IMR-90 (cell line): ENCODE measurements at regions not wholly inside any gene's neighbourhood (a gene's known extent, or its start where the extent isn't known, plus 50 kb on each side); places are given as distances from the start of the nearest gene placed in this dataset.
A peak's percentile ranks its signal among the peaks of the same experiment; 100 is the strongest.

ENCODE experiments used
- ATAC-seq: fragments of 200-7000 bp; cut with Tn5 transposase; 2 replicates; pipeline ENCODE4 v1.9.1; 2020; ENCODE audit warnings: low read depth, mild to moderate bottlenecking, moderate library complexity
- BruUV-seq: library from RNA; stranded (reverse); fragments of 400-500 nt; replicated peaks from 2 replicates; lab custom pipeline; 2021; lab: Mats Ljungman, UMichigan
- CTCF ChIA-PET: fragments of 300-600 bp; formaldehyde crosslinking; extraction: SDS; loops from one replicate; lab custom pipeline; 2021; ENCODE audit warnings: antibody characterized with exemption; lab: Yijun Ruan, JAX
- POLR2A ChIA-PET: fragments of 300-600 bp; sonication (Branson Sonifier 250); formaldehyde crosslinking; loops from one replicate; lab custom pipeline; 2022; ENCODE audit warnings: antibody characterized with exemption; ENCODE audit not compliant: unreplicated experiment; lab: Charles Lee
- DNase-seq: peaks from one replicate; pipeline ENCODE4 v3.0.0; 2013
- H2AFZ ChIP-seq: replicated peaks from 2 replicates; pipeline ENCODE3; 2013; ENCODE audit warnings: low read length, mild to moderate bottlenecking; ENCODE audit not compliant: poor library complexity
- H2AK5ac ChIP-seq: 2 replicates; pipeline ENCODE4 v1.6.1; 2013; ENCODE audit warnings: low read depth, low read length, inconsistent platforms
- H2AK9ac ChIP-seq: replicated peaks from 2 replicates; pipeline ENCODE3; 2013; ENCODE audit warnings: mild to moderate bottlenecking, low read depth, low read length, moderate library complexity; ENCODE audit not compliant: poor library complexity
- H2BK120ac ChIP-seq: 2 replicates; pipeline ENCODE4 v1.6.1; 2013; ENCODE audit warnings: low read depth, low read length, inconsistent platforms
- H2BK15ac ChIP-seq: 3 replicates; pipeline ENCODE4 v1.6.1; 2013; ENCODE audit warnings: low read depth, low read length, inconsistent platforms
- H2BK20ac ChIP-seq: 2 replicates; pipeline ENCODE4 v1.6.1; 2013; ENCODE audit warnings: low read depth, mild to moderate bottlenecking, inconsistent platforms, low read length, moderate library complexity
- H2BK5ac ChIP-seq: 2 replicates; pipeline ENCODE4 v1.6.1; 2013; ENCODE audit warnings: mild to moderate bottlenecking, low read depth, low read length, inconsistent platforms; ENCODE audit not compliant: poor library complexity, severe bottlenecking
- H3K14ac ChIP-seq: replicated peaks from 2 replicates; pipeline ENCODE4 v1.6.1; 2013; ENCODE audit warnings: low read depth, low read length, inconsistent platforms
- H3K18ac ChIP-seq: 2 replicates; pipeline ENCODE4 v1.6.1; 2013; ENCODE audit warnings: low read depth, low read length, control low read depth
- H3K23ac ChIP-seq: 2 replicates; pipeline ENCODE4 v1.6.1; 2013; ENCODE audit warnings: low read depth, low read length, inconsistent platforms
- H3K27ac ChIP-seq: 2 replicates; pipeline ENCODE4 v1.5.1; 2013; ENCODE audit warnings: mild to moderate bottlenecking, control low read depth, low read length; ENCODE audit not compliant: insufficient read depth
- H3K27me3 ChIP-seq: 2 replicates; pipeline ENCODE4 v1.6.1; 2013; ENCODE audit warnings: low read length; ENCODE audit not compliant: control insufficient read depth, insufficient read depth
- H3K36me3 ChIP-seq: 2 replicates; pipeline ENCODE4 v1.6.1; 2013; ENCODE audit warnings: low read length, mixed read lengths; ENCODE audit not compliant: control insufficient read depth, insufficient read depth
- H3K4ac ChIP-seq: 2 replicates; pipeline ENCODE4 v1.6.1; 2013; ENCODE audit warnings: low read depth, low read length, inconsistent platforms
- H3K4me1 ChIP-seq: 2 replicates; pipeline ENCODE4 v1.6.1; 2013; ENCODE audit warnings: low read length, mixed read lengths; ENCODE audit not compliant: control insufficient read depth, insufficient read depth
- H3K4me2 ChIP-seq: 2 replicates; pipeline ENCODE4 v1.6.1; 2013; ENCODE audit warnings: low read depth, mild to moderate bottlenecking, control low read depth, low read length, moderate library complexity
- H3K4me3 ChIP-seq: 2 replicates; pipeline ENCODE4 v1.5.1; 2013; ENCODE audit warnings: low read depth, mild to moderate bottlenecking, control low read depth, low read length, moderate library complexity; ENCODE audit not compliant: insufficient read depth
- H3K56ac ChIP-seq: 2 replicates; pipeline ENCODE4 v1.6.1; 2013; ENCODE audit warnings: low read length, inconsistent platforms; ENCODE audit not compliant: insufficient read depth; ENCODE audit errors: extremely low read depth
- H3K79me1 ChIP-seq, 2 experiments: 2 replicates each; pipeline ENCODE4 v1.6.1; 2013; ENCODE audit warnings: low read length in 2 of 2, inconsistent platforms in 1 of 2, low read depth in 1 of 2
- H3K9ac ChIP-seq: 2 replicates; pipeline ENCODE4 v1.6.1; 2013; ENCODE audit warnings: low read depth, low read length, control low read depth
- H3K9me1 ChIP-seq: 2 replicates; pipeline ENCODE4 v1.6.1; 2013; ENCODE audit warnings: low read length, inconsistent platforms; ENCODE audit not compliant: insufficient read depth
- H3K9me3 ChIP-seq: 2 replicates; pipeline ENCODE4 v1.6.1; 2013; ENCODE audit warnings: low read length; ENCODE audit not compliant: control insufficient read depth, insufficient read depth
- H4K20me1 ChIP-seq: 2 replicates; pipeline ENCODE4 v1.6.1; 2013; ENCODE audit warnings: low read length, inconsistent platforms; ENCODE audit not compliant: insufficient read depth
- H4K5ac ChIP-seq: 2 replicates; pipeline ENCODE4 v1.6.1; 2013; ENCODE audit warnings: mild to moderate bottlenecking, low read depth, low read length, control low read depth
- H4K8ac ChIP-seq, 2 experiments: 2 replicates each; pipeline ENCODE4 v1.6.1; 2013; ENCODE audit warnings: low read depth in 2 of 2, low read length in 2 of 2, control low read depth in 1 of 2, inconsistent platforms in 1 of 2
- H4K91ac ChIP-seq: 2 replicates; pipeline ENCODE4 v1.6.1; 2013; ENCODE audit warnings: low read depth, low read length, inconsistent platforms; ENCODE audit not compliant: insufficient read depth
- BHLHE40 ChIP-seq: fragments of 150-350 bp; IDR thresholded peaks from 2 replicates; pipeline ENCODE4 v1.6.1; 2016; ENCODE audit warnings: mild to moderate bottlenecking, low read depth, low read length
- CEBPB ChIP-seq: IDR thresholded peaks from 2 replicates; pipeline ENCODE4 v1.6.1; 2012; ENCODE audit warnings: low read depth, low read length, improper control_type of control experiment
- CHD1 ChIP-seq: IDR thresholded peaks from 2 replicates; pipeline ENCODE4 v1.6.1; 2012; ENCODE audit warnings: low read depth, low read length, improper control_type of control experiment
- FOS ChIP-seq: fragments of 150-350 bp; IDR thresholded peaks from 2 replicates; pipeline ENCODE4 v1.6.1; 2016; ENCODE audit warnings: low read depth, low read length
- MAFK ChIP-seq: IDR thresholded peaks from 2 replicates; pipeline ENCODE4 v1.6.1; 2012; ENCODE audit warnings: low read depth, low read length, improper control_type of control experiment
- MAZ ChIP-seq: IDR thresholded peaks from 2 replicates; pipeline ENCODE4 v1.6.1; 2012; ENCODE audit warnings: low read depth, mild to moderate bottlenecking, low read length, improper control_type of control experiment, moderate library complexity, borderline replicate concordance
- MXI1 ChIP-seq: IDR thresholded peaks from 2 replicates; pipeline ENCODE4 v1.6.1; 2012; ENCODE audit warnings: low read depth, mild to moderate bottlenecking, low read length, moderate library complexity, borderline replicate concordance
- NFE2L2 ChIP-seq: fragments of 150-350 bp; IDR thresholded peaks from 2 replicates; pipeline ENCODE4 v1.6.1; 2016; ENCODE audit warnings: low read depth, mild to moderate bottlenecking, low read length
- POLR2A ChIP-seq: IDR thresholded peaks from 2 replicates; pipeline ENCODE4 v1.6.1; 2012; ENCODE audit warnings: mild to moderate bottlenecking, low read depth, low read length
- RAD21 ChIP-seq: IDR thresholded peaks from 2 replicates; pipeline ENCODE4 v1.6.1; 2012; ENCODE audit warnings: low read length, improper control_type of control experiment
- RFX5 ChIP-seq: IDR thresholded peaks from 2 replicates; pipeline ENCODE4 v1.8.0; 2012; ENCODE audit warnings: low read depth, mild to moderate bottlenecking, low read length, moderate library complexity
- SMC3 ChIP-seq: fragments of 150-350 bp; IDR thresholded peaks from 2 replicates; pipeline ENCODE4 v1.6.1; 2016; ENCODE audit warnings: low read depth, mild to moderate bottlenecking, antibody characterized with exemption, low read length, moderate library complexity
- dilution Hi-C: fragments of 300-500 bp; cut with HindIII; formaldehyde crosslinking; loops from one replicate; pipeline ENCODE4 v1.14.3; 2018; ENCODE audit warnings: low sequenced_read_pairs; ENCODE audit not compliant: unreplicated experiment
- in situ Hi-C: fragments of 300-500 bp; cut with MboI; formaldehyde crosslinking; loops from 3 replicates; pipeline ENCODE4 v1.14.3; 2019; ENCODE audit warnings: low sequenced_read_pairs, inconsistent platforms, mixed read lengths
- intact Hi-C: fragments of 100-400 bp; cut with micrococcal nuclease; formaldehyde crosslinking; loops from 2 replicates; pipeline ENCODE4 v1.10.0; 2022
- TF ChIP-seq, protein P1 (sequence below): conservative IDR thresholded peaks from 2 replicates; pipeline ENCODE4 v1.5.1; 2012; ENCODE audit warnings: mild to moderate bottlenecking, low read depth, low read length, improper control_type of control experiment

DNA sequence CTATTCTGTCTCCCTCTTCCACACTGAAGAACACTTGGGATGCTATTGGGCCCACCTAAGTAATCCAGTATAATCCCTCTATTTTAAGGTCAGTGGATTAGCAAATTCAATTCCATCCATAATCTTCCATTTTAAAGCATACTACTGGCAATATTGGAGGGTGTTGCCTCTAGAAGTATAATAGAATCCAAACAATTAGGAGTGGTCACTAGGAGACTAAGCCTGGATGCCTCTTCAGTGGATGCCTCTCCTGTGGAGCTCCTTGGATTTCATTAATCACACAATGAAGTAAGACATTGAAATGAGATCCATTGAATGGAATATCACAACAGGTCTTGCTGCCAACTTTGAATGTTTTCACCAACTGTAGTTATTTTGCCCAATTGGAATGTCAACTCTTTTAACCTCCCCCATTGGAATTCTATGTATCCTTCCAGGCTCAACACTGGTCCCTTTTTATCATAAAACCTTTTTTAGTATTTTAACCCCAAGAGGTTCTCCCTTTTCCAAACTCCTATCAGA, 311.6 kb downstream of the PLK2 start:
- H2BK5ac ChIP-seq: no peak overlapping the region
- ChIA-PET CTCF (no interaction called here), POLR2A (no interaction called here)
- in situ Hi-C loops: no loop called here
- no peak overlapping the region for H3K23ac ChIP-seq
- H2AK5ac ChIP-seq: 0 out of 2 replicates have a peak overlapping the region, but pooled peaks have one; percentile 37
- H3K27ac ChIP-seq: no peak overlapping the region
- H3K4ac ChIP-seq: no peak overlapping the region
- no peaks in the 10 kb centered on the region for H3K4me1 ChIP-seq
- ATAC-seq (no peak), DNase-seq (no peak)
- TF ChIP-seq RAD21: no peak
- TF ChIP-seq MAZ: no peak
- TF ChIP-seq NFE2L2: no peak
- TF ChIP-seq, protein P1, sequence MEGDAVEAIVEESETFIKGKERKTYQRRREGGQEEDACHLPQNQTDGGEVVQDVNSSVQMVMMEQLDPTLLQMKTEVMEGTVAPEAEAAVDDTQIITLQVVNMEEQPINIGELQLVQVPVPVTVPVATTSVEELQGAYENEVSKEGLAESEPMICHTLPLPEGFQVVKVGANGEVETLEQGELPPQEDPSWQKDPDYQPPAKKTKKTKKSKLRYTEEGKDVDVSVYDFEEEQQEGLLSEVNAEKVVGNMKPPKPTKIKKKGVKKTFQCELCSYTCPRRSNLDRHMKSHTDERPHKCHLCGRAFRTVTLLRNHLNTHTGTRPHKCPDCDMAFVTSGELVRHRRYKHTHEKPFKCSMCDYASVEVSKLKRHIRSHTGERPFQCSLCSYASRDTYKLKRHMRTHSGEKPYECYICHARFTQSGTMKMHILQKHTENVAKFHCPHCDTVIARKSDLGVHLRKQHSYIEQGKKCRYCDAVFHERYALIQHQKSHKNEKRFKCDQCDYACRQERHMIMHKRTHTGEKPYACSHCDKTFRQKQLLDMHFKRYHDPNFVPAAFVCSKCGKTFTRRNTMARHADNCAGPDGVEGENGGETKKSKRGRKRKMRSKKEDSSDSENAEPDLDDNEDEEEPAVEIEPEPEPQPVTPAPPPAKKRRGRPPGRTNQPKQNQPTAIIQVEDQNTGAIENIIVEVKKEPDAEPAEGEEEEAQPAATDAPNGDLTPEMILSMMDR: no peak
- TF ChIP-seq SMC3: no peak
- no peak for TF ChIP-seq MXI1
- no peak for TF ChIP-seq POLR2A
- TF ChIP-seq FOS: no peak
- no peak for TF ChIP-seq BHLHE40
- no peak for TF ChIP-seq MAFK
- TF ChIP-seq CEBPB: no peak
- no peak for TF ChIP-seq CHD1
- TF ChIP-seq RFX5: no peak
- no peak overlapping the region for H3K14ac ChIP-seq
- H2AFZ ChIP-seq: no peak overlapping the region
- H2BK15ac ChIP-seq: no peak overlapping the region
- no peak overlapping the region for H2BK120ac ChIP-seq
- no peaks in the 10 kb centered on the region for H3K9me1 ChIP-seq
- no peak overlapping the region for H4K5ac ChIP-seq
- no peak overlapping the region for H3K4me2 ChIP-seq
- H4K91ac ChIP-seq: no peak overlapping the region
- H4K20me1 ChIP-seq: no peaks in the 10 kb centered on the region
- no peaks in the 10 kb centered on the region for H3K79me1 ChIP-seq
- no peaks in the 10 kb centered on the region for H3K36me3 ChIP-seq
- intact Hi-C loops: no loop called here
- no peaks in the 10 kb centered on the region for H3K27me3 ChIP-seq
- no peak overlapping the region for H2BK20ac ChIP-seq
- no peak overlapping the region for H2AK9ac ChIP-seq
- dilution Hi-C loops: no loop called here
- H3K4me3 ChIP-seq: no peak overlapping the region
- H3K9me3 ChIP-seq: no peaks in the 10 kb centered on the region
- H3K56ac ChIP-seq: no peak overlapping the region
- no peak overlapping the region for H4K8ac ChIP-seq
- no peak overlapping the region for H3K18ac ChIP-seq
- no peak overlapping the region for H3K9ac ChIP-seq
- BruUV-seq: no TSS peak
